B cell (primary cell): ENCODE measurements at regions not wholly inside any gene's neighbourhood (a gene's known extent, or its start where the extent isn't known, plus 50 kb on each side); places are given as distances from the start of the nearest gene placed in this dataset.

Experiments
- ATAC-seq: fragments of 200-7000 bp; cut with Tn5 transposase; one replicate; pipeline ENCODE4 v1.10.0; 2021; ENCODE audit warnings: low read depth, mild to moderate bottlenecking, moderate number of reproducible peaks, moderate library complexity
- CTCF ChIA-PET: fragments of 350-600 bp; sonication (Branson Sonifier 250); formaldehyde crosslinking; loops from one replicate; lab custom pipeline; 2021; ENCODE audit warnings: antibody characterized with exemption, inconsistent platforms; lab: Charles Lee
- POLR2A ChIA-PET: fragments of 350-600 bp; sonication (Branson Sonifier 250); formaldehyde crosslinking; loops from one replicate; lab custom pipeline; 2021; ENCODE audit warnings: antibody characterized with exemption; lab: Charles Lee
- DNase-seq: peaks from one replicate; pipeline ENCODE4 v3.0.0; 2013
- H2AFZ ChIP-seq: 2 replicates; pipeline ENCODE4 v1.6.1; 2012; ENCODE audit warnings: mild to moderate bottlenecking, low read depth, low read length; ENCODE audit not compliant: insufficient read depth, poor library complexity, severe bottlenecking
- H3K27ac ChIP-seq, 2 donors: 1 replicate in 1 of 2; 2 replicates in 1 of 2; pipeline ENCODE4 v1.5.1; 2012 to 2013; ENCODE audit warnings: low read length in 2 of 2, mild to moderate bottlenecking in 2 of 2, moderate library complexity in 1 of 2
- H3K27me3 ChIP-seq, 4 experiments: fragments of 200-600 bp in 1 of 4; sonication (generic) in 1 of 4; replicated peaks in 1 of 4; 1 replicate in 2 of 4; 2 replicates in 2 of 4; pipeline versions ENCODE4 v1.6.1 to v1.7.0; 2013 to 2016; ENCODE audit warnings: low read length in 3 of 4, mild to moderate bottlenecking in 2 of 4, mixed read lengths in 1 of 4, moderate library complexity in 1 of 4; ENCODE audit not compliant: insufficient read depth in 4 of 4, control insufficient read depth in 3 of 4; ENCODE audit errors: control extremely low read depth in 1 of 4
- H3K36me3 ChIP-seq, 2 experiments: replicated peaks in 1 of 2; 1 replicate in 1 of 2; 2 replicates in 1 of 2; pipeline versions ENCODE4 v1.6.1 to v1.7.1; 2013; ENCODE audit warnings: low read length in 1 of 2; ENCODE audit not compliant: insufficient read depth in 2 of 2, control insufficient read depth in 1 of 2; ENCODE audit errors: control extremely low read depth in 1 of 2, extremely low read depth in 1 of 2
- H3K4me1 ChIP-seq, 2 donors: fragments of 200-600 bp in 1 of 2; sonication (generic) in 1 of 2; 1 replicate in 1 of 2; 2 replicates in 1 of 2; pipeline versions ENCODE4 v1.5.1 to v1.6.1; 2013 to 2017; ENCODE audit warnings: low read length in 2 of 2; ENCODE audit not compliant: control insufficient read depth in 2 of 2, insufficient read depth in 2 of 2
- H3K4me2 ChIP-seq: replicated peaks from 2 replicates; pipeline ENCODE3; 2012; ENCODE audit warnings: mild to moderate bottlenecking, low read depth, low read length; ENCODE audit not compliant: poor library complexity, severe bottlenecking
- H3K4me3 ChIP-seq, 5 experiments: fragments of 200-600 bp in 1 of 5; sonication (generic) in 1 of 5; 1 replicate in 3 of 5; 2 replicates in 2 of 5; pipeline versions ENCODE4 v1.5.1 to v1.7.0; 2011 to 2016; ENCODE audit warnings: low read length in 4 of 5, mild to moderate bottlenecking in 4 of 5, low read depth in 2 of 5, control low read depth in 1 of 5, moderate library complexity in 1 of 5; ENCODE audit not compliant: insufficient read depth in 1 of 5; ENCODE audit errors: control extremely low read depth in 1 of 5, extremely low read depth in 1 of 5
- H3K79me2 ChIP-seq: fragments of 200-600 bp; sonication (generic); one replicate; pipeline ENCODE4 v1.6.0; 2016; ENCODE audit warnings: low read length; ENCODE audit not compliant: control insufficient read depth, insufficient read depth
- H3K9ac ChIP-seq: fragments of 200-600 bp; sonication (generic); 2 replicates; pipeline ENCODE4 v1.6.1; 2017; ENCODE audit warnings: mild to moderate bottlenecking, low read length, moderate library complexity
- H3K9me3 ChIP-seq, 3 donors: one replicate each; pipeline versions ENCODE4 v1.6.1 to v1.7.1; 2013; ENCODE audit warnings: low read length in 2 of 3; ENCODE audit not compliant: control insufficient read depth in 2 of 3, insufficient read depth in 1 of 3; ENCODE audit errors: control extremely low read depth in 1 of 3
- H4K20me1 ChIP-seq: 2 replicates; pipeline ENCODE4 v1.6.0; 2012; ENCODE audit warnings: mild to moderate bottlenecking, low read length; ENCODE audit not compliant: insufficient read depth, control insufficient read depth, poor library complexity, severe bottlenecking
- H3K27ac Mint-ChIP-seq: one replicate; pipeline ENCODE4 v1.8.0; 2021; ENCODE audit warnings: mixed read lengths
- H3K27me3 Mint-ChIP-seq: one replicate; pipeline ENCODE4 v1.8.0; 2021; ENCODE audit warnings: mixed read lengths
- H3K4me1 Mint-ChIP-seq: one replicate; pipeline ENCODE4 v1.8.0; 2021; ENCODE audit warnings: mixed read lengths
- H3K4me3 Mint-ChIP-seq: one replicate; pipeline ENCODE4 v1.8.0; 2021; ENCODE audit warnings: mixed read lengths
- H3K9me3 Mint-ChIP-seq: one replicate; pipeline ENCODE4 v1.8.0; 2022; ENCODE audit warnings: mixed read lengths; ENCODE audit not compliant: insufficient read depth
- EZH2 ChIP-seq: IDR thresholded peaks from 2 replicates; pipeline ENCODE4 v1.6.1; 2012; ENCODE audit warnings: borderline replicate concordance, low read depth, mild to moderate bottlenecking, moderate library complexity, low read length; ENCODE audit not compliant: insufficient read depth, poor library complexity, severe bottlenecking
- WGBS: methylation state at CpG from one replicate; pipeline ENCODE4 v1.1.5; 2013; ENCODE audit warnings: missing lambda C conversion rate; ENCODE audit not compliant: insufficient coverage; 5-methylcytosine and 5-hydroxymethylcytosine counted together
- intact Hi-C: fragments of 100-400 bp; cut with micrococcal nuclease; formaldehyde crosslinking; loops from one replicate; pipeline ENCODE4 v1.10.0; 2022
- TF ChIP-seq, protein P1 (sequence below): fragments of 200-600 bp; IDR thresholded peaks from one replicate; pipeline ENCODE4 v1.8.0; 2022; ENCODE audit warnings: antibody characterized with exemption, mild to moderate bottlenecking

DNA sequence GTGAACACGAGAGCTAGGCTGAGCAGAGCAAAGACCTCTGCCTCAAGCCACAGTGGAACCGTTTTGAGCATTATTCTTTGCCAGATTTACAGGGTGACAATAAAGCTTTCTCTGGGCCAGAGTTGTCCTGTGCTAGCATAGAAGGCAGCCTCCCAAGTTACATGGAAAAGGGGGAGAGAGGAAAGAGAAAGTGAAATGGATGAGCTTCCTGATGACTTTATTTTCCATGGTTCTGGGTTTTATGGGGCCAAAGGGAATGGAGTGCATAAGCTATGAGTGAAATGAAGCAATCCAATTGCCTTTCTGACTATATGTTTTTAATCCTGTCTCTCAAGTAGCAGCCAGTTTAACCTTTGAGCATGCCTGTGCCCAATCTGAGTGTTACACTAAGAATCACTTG is 428.4 kb downstream of the COG6 start:
- no peak for TF ChIP-seq EZH2
- TF ChIP-seq, protein P1, sequence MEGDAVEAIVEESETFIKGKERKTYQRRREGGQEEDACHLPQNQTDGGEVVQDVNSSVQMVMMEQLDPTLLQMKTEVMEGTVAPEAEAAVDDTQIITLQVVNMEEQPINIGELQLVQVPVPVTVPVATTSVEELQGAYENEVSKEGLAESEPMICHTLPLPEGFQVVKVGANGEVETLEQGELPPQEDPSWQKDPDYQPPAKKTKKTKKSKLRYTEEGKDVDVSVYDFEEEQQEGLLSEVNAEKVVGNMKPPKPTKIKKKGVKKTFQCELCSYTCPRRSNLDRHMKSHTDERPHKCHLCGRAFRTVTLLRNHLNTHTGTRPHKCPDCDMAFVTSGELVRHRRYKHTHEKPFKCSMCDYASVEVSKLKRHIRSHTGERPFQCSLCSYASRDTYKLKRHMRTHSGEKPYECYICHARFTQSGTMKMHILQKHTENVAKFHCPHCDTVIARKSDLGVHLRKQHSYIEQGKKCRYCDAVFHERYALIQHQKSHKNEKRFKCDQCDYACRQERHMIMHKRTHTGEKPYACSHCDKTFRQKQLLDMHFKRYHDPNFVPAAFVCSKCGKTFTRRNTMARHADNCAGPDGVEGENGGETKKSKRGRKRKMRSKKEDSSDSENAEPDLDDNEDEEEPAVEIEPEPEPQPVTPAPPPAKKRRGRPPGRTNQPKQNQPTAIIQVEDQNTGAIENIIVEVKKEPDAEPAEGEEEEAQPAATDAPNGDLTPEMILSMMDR, result no peak
- no peaks in the 10 kb centered on the region for H4K20me1 ChIP-seq
- Mint-ChIP-seq H3K4me3 (no peak overlapping the region), H3K27me3 (no peaks in the 10 kb centered on the region), H3K9me3 (peaks cover 4% of the 10 kb centered on the region), H3K4me1 (no peaks in the 10 kb centered on the region), H3K27ac (no peak overlapping the region)
- intact Hi-C loops, result no loop called here
- H3K9ac ChIP-seq, result no peak overlapping the region
- ATAC-seq (no peak), DNase-seq (no peak)
- H2AFZ ChIP-seq, result no peak overlapping the region
- H3K36me3 ChIP-seq, result no peaks in the 10 kb centered on the region
- H3K79me2 ChIP-seq, result no peaks in the 10 kb centered on the region
- H3K9me3 ChIP-seq, result peaks cover 0 to 3% (median 0%) of the 10 kb centered on the region in 3 donors
- POLR2A ChIA-PET, result no interaction called here
- no peaks in the 10 kb centered on the region for H3K27me3 ChIP-seq
- 92% methylated on average over 2 of the region's 2 CpGs for WGBS
- H3K4me3 ChIP-seq, result no peak overlapping the region
- CTCF ChIA-PET, result interaction anchor here (0.8 to 2.2 kb wide), 3 partner anchors 14 to 599 kb away, joined by 3 to 9 read pairs (median 5); no protein-coding TSS in a partner anchor
- H3K4me1 ChIP-seq, result no peaks in the 10 kb centered on the region
- H3K4me2 ChIP-seq, result no peak overlapping the region
- no peak overlapping the region for H3K27ac ChIP-seq

DNA sequence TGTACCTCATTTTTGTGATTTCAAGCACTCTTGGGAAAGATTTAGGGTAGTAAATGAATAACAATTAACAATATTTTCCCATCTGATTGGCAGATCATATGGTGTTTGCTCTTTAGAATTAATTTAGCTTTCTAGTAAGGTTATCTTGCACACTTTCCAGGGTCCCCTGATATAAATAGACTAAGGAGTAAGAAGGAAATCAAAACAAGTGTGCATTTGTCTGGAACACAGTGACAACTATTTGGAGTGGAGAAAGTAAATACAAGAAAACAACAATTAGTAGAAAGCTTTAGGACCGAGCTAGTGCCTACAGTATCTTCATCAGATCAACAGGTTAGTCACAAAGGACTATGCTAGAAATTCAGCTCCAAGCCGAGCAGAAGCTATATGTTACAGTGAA is 429.5 kb downstream of the COG6 start:
- H3K9me3 Mint-ChIP-seq, result peaks cover 4% of the 10 kb centered on the region
- intact Hi-C loops, result no loop called here
- ATAC-seq (no peak), DNase-seq (no peak)
- H3K4me3 ChIP-seq, result no peak overlapping the region
- no peak overlapping the region for H3K4me3 Mint-ChIP-seq
- no peak overlapping the region for H3K27ac ChIP-seq
- no peaks in the 10 kb centered on the region for H3K36me3 ChIP-seq
- H3K4me1 ChIP-seq, result no peaks in the 10 kb centered on the region
- H3K4me2 ChIP-seq, result no peak overlapping the region
- WGBS, result 100% methylated on average over 1 of the region's 2 CpGs
- CTCF ChIA-PET, result interaction anchor here (1.1 to 2.2 kb wide), 3 partner anchors 15 to 142 kb away, joined by 3 to 9 read pairs (median 5); no protein-coding TSS in a partner anchor
- no peaks in the 10 kb centered on the region for H3K4me1 Mint-ChIP-seq
- no peaks in the 10 kb centered on the region for H3K27me3 Mint-ChIP-seq
- TF ChIP-seq, protein P1, result no peak
- TF ChIP-seq EZH2, result no peak
- POLR2A ChIA-PET, result interaction anchor here (0.6 kb wide), 1 partner anchor 610 kb away, joined by 5 read pairs; no protein-coding TSS in a partner anchor
- no peak overlapping the region for H3K9ac ChIP-seq
- peaks cover 0 to 3% (median 0%) of the 10 kb centered on the region in 3 donors for H3K9me3 ChIP-seq
- H4K20me1 ChIP-seq, result no peaks in the 10 kb centered on the region
- H3K27ac Mint-ChIP-seq, result no peak overlapping the region
- no peaks in the 10 kb centered on the region for H3K27me3 ChIP-seq
- no peak overlapping the region for H2AFZ ChIP-seq
- no peaks in the 10 kb centered on the region for H3K79me2 ChIP-seq
